ENCODE measurements at regions not wholly inside any gene's neighbourhood (a gene's known extent, or its start where the extent isn't known, plus 50 kb on each side); places are given as distances from the start of the nearest gene placed in this dataset.

GRCh38 chr14:51419685-51420084, 179.6 kb downstream of the TMX1 start:
- Histone ChIP-seq H3K9me3 (ENCODE audit: insufficient read depth in 2 of 2, low read depth in 1 of 2, low read length in 1 of 2) (peaks cover 16 to 20% of the 10 kb centered on the region in 2 experiments), H2BK5ac (ENCODE audit: low read depth, low read length) (no peak overlapping the region), H2BK20ac (ENCODE audit: low read length) (no peak overlapping the region), H2AK5ac (ENCODE audit: low read depth, low read length) (peak overlapping the region; percentile 86; the same call in 1 of the 2 replicates), H3K79me1 (ENCODE audit: low read depth, low read length) (no peaks in the 10 kb centered on the region), H3K4me1 (replicated peaks in 1 of 4; ENCODE audit: control insufficient read depth in 3 of 4, insufficient read depth in 4 of 4, low read length in 3 of 4) (peaks cover 0 to 4% (median 0%) of the 10 kb centered on the region in 4 experiments; a peak in 1 of 7 replicates), H3K56ac (replicated peaks; ENCODE audit: insufficient read length, low read depth, low read length) (no peak overlapping the region), H3K27me3 (replicated peaks in 1 of 4; ENCODE audit: control insufficient read depth in 3 of 4, extremely low read depth in 1 of 4, insufficient read depth in 3 of 4, low read length in 3 of 4) (no peaks in the 10 kb centered on the region), H3K9ac (replicated peaks in 1 of 4; ENCODE audit: extremely low read depth in 1 of 4, low read depth in 3 of 4, low read length in 3 of 4) (no peak overlapping the region), H4K91ac (replicated peaks; ENCODE audit: insufficient read length, low read length) (no peak overlapping the region), H4K8ac (ENCODE audit: extremely low read depth, insufficient read depth, low read length) (no peak overlapping the region), H3K36me3 (ENCODE audit: control insufficient read depth in 2 of 4, insufficient read depth in 4 of 4, low read length in 3 of 4) (no peaks in the 10 kb centered on the region; a peak in 2 of 8 replicates), H3K79me2 (ENCODE audit: control insufficient read depth in 1 of 2, insufficient read depth in 2 of 2, low read length in 2 of 2) (no peaks in the 10 kb centered on the region), H3K4me3 (ENCODE audit: extremely low read depth in 1 of 4, insufficient read depth in 2 of 4, low read depth in 3 of 4, low read length in 4 of 4) (no peak overlapping the region), H3K27ac (ENCODE audit: low read depth, low read length) (no peak overlapping the region), H3K18ac (ENCODE audit: extremely low read depth, low read length) (no peak overlapping the region), H3K4me2 (ENCODE audit: insufficient read depth in 1 of 2, low read depth in 2 of 2, low read length in 2 of 2) (no peak overlapping the region), H2AFZ (ENCODE audit: low read length) (no peak overlapping the region), H4K20me1 (replicated peaks in 1 of 2; ENCODE audit: control insufficient read depth in 1 of 2, insufficient read depth in 2 of 2, low read length in 2 of 2) (no peaks in the 10 kb centered on the region), H2BK120ac (replicated peaks; ENCODE audit: low read depth, low read length) (no peak overlapping the region), H3K23ac (ENCODE audit: insufficient read length) (no peak overlapping the region), H4K5ac (ENCODE audit: insufficient read length, low read depth, low read length) (no peak overlapping the region), H2BK15ac (ENCODE audit: low read length) (peak overlapping the region; percentile 72; the same call in 1 of the 2 replicates), H3K14ac (ENCODE audit: insufficient read length) (no peak overlapping the region), H3K23me2 (ENCODE audit: low read depth, low read length) (no peaks in the 10 kb centered on the region), H3K4ac (replicated peaks; ENCODE audit: insufficient read length, low read depth, low read length) (no peak overlapping the region), H2BK12ac (ENCODE audit: low read depth, low read length) (no peak overlapping the region)
- no peak for FAIRE-seq
- ChIA-PET CTCF (ENCODE audit: partially characterized antibody) (no interaction called here), POLR2A (ENCODE audit: partially characterized antibody) (no interaction called here)
- DNase-seq (ENCODE audit: low read depth in 1 of 2, low spot score in 2 of 2), result no peak
- 91% methylated on average over 7 of the region's 7 CpGs; no CpG with 5 or more reads in 1 of the 2 experiments for WGBS, 2 experiments (ENCODE audit: extremely low coverage in 1 of 2, insufficient coverage in 1 of 2, insufficient read length in 1 of 2, insufficient replicate concordance in 2 of 2, low coverage in 1 of 2, low lambda C conversion rate in 2 of 2, missing lambda C conversion rate in 1 of 2)
- TF ChIP-seq MAX (IDR thresholded peaks at IDR 0.05) (no peak), RAD21 (IDR thresholded peaks at IDR 0.05 in 1 of 2, conservative IDR thresholded peaks at IDR 0.05 in 1 of 2; ENCODE audit: low read depth in 2 of 2, low read length in 2 of 2) (no peak), CREB1 (IDR thresholded peaks at IDR 0.05) (no peak), RXRA (IDR thresholded peaks at IDR 0.05; ENCODE audit: insufficient read depth, low read depth, low read length) (no peak), CTBP2 (IDR thresholded peaks at IDR 0.05; ENCODE audit: borderline replicate concordance, insufficient read depth, insufficient read length, low read length) (no peak), TAF1 (IDR thresholded peaks at IDR 0.05; ENCODE audit: low read depth, low read length) (no peak), RFX5 (IDR thresholded peaks at IDR 0.05; ENCODE audit: borderline replicate concordance, low read depth, low read length) (no peak), KDM1A (IDR thresholded peaks at IDR 0.05; ENCODE audit: borderline replicate concordance, low read length) (no peak), SIRT6 (IDR thresholded peaks at IDR 0.05; ENCODE audit: low read length) (no peak), NRF1 (IDR thresholded peaks at IDR 0.05; ENCODE audit: low read depth, low read length) (no peak), SP1 (IDR thresholded peaks at IDR 0.05; ENCODE audit: low read depth, low read length) (no peak), TEAD4 (IDR thresholded peaks at IDR 0.05; ENCODE audit: low read depth, low read length) (no peak), KDM5A (IDR thresholded peaks at IDR 0.05; ENCODE audit: low read length) (no peak), FOSL1 (IDR thresholded peaks at IDR 0.05; ENCODE audit: insufficient read depth, low read depth, low read length) (no peak)

Data from H1 (cell line).